Neuronal stem cell (in vitro differentiated cells): ENCODE measurements at regions not wholly inside any gene's neighbourhood (a gene's known extent, or its start where the extent isn't known, plus 50 kb on each side); places are given as distances from the start of the nearest gene placed in this dataset.

ENCODE experiments used
- DNase-seq: peaks from one replicate; pipeline ENCODE4 v3.0.0-alpha.2; 2013; ENCODE audit warnings: low spot score
- H2AFZ ChIP-seq: one replicate; pipeline ENCODE4 v1.6.1; 2013; ENCODE audit warnings: mild to moderate bottlenecking, low read length, inconsistent platforms
- H2AK5ac ChIP-seq: 2 replicates; pipeline ENCODE4 v1.6.1; 2013; ENCODE audit warnings: low read depth, mild to moderate bottlenecking, inconsistent platforms, low read length, moderate library complexity, mixed read lengths
- H2BK120ac ChIP-seq: 2 replicates; pipeline ENCODE4 v1.6.1; 2013; ENCODE audit warnings: low read depth, mild to moderate bottlenecking, inconsistent platforms, low read length, moderate library complexity, mixed read lengths
- H2BK12ac ChIP-seq: one replicate; pipeline ENCODE4 v1.6.1; 2013; ENCODE audit warnings: low read length, inconsistent platforms
- H2BK15ac ChIP-seq: 2 replicates; pipeline ENCODE4 v1.6.1; 2013; ENCODE audit warnings: mild to moderate bottlenecking, low read length, inconsistent platforms, mixed read lengths
- H2BK5ac ChIP-seq: one replicate; pipeline ENCODE4 v1.6.1; 2013; ENCODE audit warnings: inconsistent platforms, mild to moderate bottlenecking, low read length, moderate library complexity
- H3K14ac ChIP-seq: one replicate; pipeline ENCODE4 v1.6.1; 2013; ENCODE audit warnings: low read length, inconsistent platforms
- H3K18ac ChIP-seq: 2 replicates; pipeline ENCODE4 v1.6.1; 2013; ENCODE audit warnings: low read length, inconsistent platforms
- H3K23ac ChIP-seq: 2 replicates; pipeline ENCODE4 v1.6.1; 2013; ENCODE audit warnings: low read depth, mild to moderate bottlenecking, mixed read lengths, low read length, inconsistent platforms; ENCODE audit not compliant: poor library complexity
- H3K27ac ChIP-seq: replicated peaks from 3 replicates; pipeline ENCODE4 v1.5.1; 2013; ENCODE audit warnings: low read length, inconsistent platforms
- H3K27me3 ChIP-seq, 3 experiments: 2 replicates each; pipeline ENCODE4 v1.6.1; 2013; ENCODE audit warnings: low read length in 3 of 3, mild to moderate bottlenecking in 2 of 3, inconsistent platforms in 1 of 3, low read depth in 1 of 3, mixed read lengths in 1 of 3, moderate library complexity in 1 of 3; ENCODE audit not compliant: control insufficient read depth in 3 of 3, insufficient read depth in 3 of 3
- H3K36me3 ChIP-seq, 2 donors: replicated peaks in 1 of 2; 2 replicates each; pipeline ENCODE4 v1.6.1; 2013; ENCODE audit warnings: low read length in 2 of 2; ENCODE audit not compliant: control insufficient read depth in 2 of 2, insufficient read depth in 2 of 2
- H3K4ac ChIP-seq: 2 replicates; pipeline ENCODE4 v1.6.1; 2013; ENCODE audit warnings: inconsistent platforms, mild to moderate bottlenecking, low read length, moderate library complexity
- H3K4me1 ChIP-seq, 2 donors: 1 replicate in 1 of 2; 2 replicates in 1 of 2; pipeline ENCODE4 v1.6.1; 2013; ENCODE audit warnings: low read length in 2 of 2, low read depth in 1 of 2; ENCODE audit not compliant: control insufficient read depth in 2 of 2, insufficient read depth in 1 of 2
- H3K4me2 ChIP-seq: one replicate; pipeline ENCODE4 v1.6.1; 2013; ENCODE audit warnings: mild to moderate bottlenecking, low read length, inconsistent platforms; ENCODE audit not compliant: insufficient read depth, poor library complexity, severe bottlenecking
- H3K4me3 ChIP-seq, 2 donors: 2 replicates each; pipeline ENCODE4 v1.5.1; 2013; ENCODE audit warnings: low read length in 2 of 2, mild to moderate bottlenecking in 2 of 2, inconsistent platforms in 1 of 2, moderate library complexity in 1 of 2
- H3K79me1 ChIP-seq: one replicate; pipeline ENCODE4 v1.6.1; 2013; ENCODE audit warnings: low read depth, mild to moderate bottlenecking, inconsistent platforms, low read length, moderate library complexity
- H3K9ac ChIP-seq: one replicate; pipeline ENCODE4 v1.6.1; 2013; ENCODE audit warnings: mild to moderate bottlenecking, low read depth, low read length, inconsistent platforms; ENCODE audit not compliant: poor library complexity
- H3K9me3 ChIP-seq, 2 donors: replicated peaks in 1 of 2; 2 replicates each; pipeline versions ENCODE3 to v1.6.1; 2013; ENCODE audit warnings: low read length in 2 of 2, mild to moderate bottlenecking in 2 of 2, inconsistent platforms in 1 of 2, low read depth in 1 of 2, mixed read lengths in 1 of 2, moderate library complexity in 1 of 2; ENCODE audit not compliant: control insufficient read depth in 2 of 2, insufficient read depth in 1 of 2
- H4K8ac ChIP-seq: one replicate; pipeline ENCODE4 v1.6.1; 2013; ENCODE audit warnings: low read depth, mild to moderate bottlenecking, inconsistent platforms, low read length, moderate library complexity
- H4K91ac ChIP-seq: one replicate; pipeline ENCODE4 v1.6.1; 2013; ENCODE audit warnings: low read length, low read depth, mild to moderate bottlenecking, inconsistent platforms; ENCODE audit not compliant: poor library complexity
- WGBS, 2 donors: extraction: QIAGEN DNeasy Blood & Tissue Kit; methylation state at CpG; one replicate each; pipeline ENCODE4 v1.1.7; 2013; ENCODE audit warnings: missing lambda C conversion rate in 2 of 2, mixed read lengths in 1 of 2; ENCODE audit not compliant: insufficient read length in 2 of 2, insufficient replicate concordance in 1 of 2; ENCODE audit errors: extremely low coverage in 2 of 2; 5-methylcytosine and 5-hydroxymethylcytosine counted together

DNA sequence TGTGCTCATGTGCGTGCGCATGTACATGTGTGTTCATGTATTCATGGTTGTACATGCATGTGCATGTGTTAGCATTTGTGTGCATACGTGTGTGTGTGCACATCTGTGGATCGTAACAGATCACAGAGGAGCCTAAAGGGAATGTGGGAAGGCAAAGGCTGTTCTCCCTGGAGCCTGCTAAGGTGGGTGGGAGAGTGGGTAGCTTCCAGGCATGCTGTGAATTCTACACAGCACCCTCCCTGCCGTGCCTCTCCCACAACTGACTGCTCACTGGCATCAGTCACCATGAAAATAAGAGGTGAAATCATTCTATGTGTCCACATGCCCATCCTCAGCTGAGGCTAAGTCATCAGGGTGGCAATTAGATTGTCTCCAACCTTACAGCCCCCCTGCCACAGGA, 600.9 kb downstream of the MID1IP1 start:
- no peak overlapping the region for H2BK12ac ChIP-seq
- peaks cover 0 to 5% (median 0%) of the 10 kb centered on the region in 3 experiments for H3K27me3 ChIP-seq
- H3K27ac ChIP-seq, result no peak overlapping the region
- no peak overlapping the region for H2BK120ac ChIP-seq
- no peak for DNase-seq
- no peak overlapping the region for H3K4ac ChIP-seq
- no peak overlapping the region for H2BK15ac ChIP-seq
- H3K4me2 ChIP-seq, result no peak overlapping the region
- no peak overlapping the region for H4K91ac ChIP-seq
- WGBS, 2 donors, result no CpG with 5 or more reads among the region's 5 CpGs
- H3K23ac ChIP-seq, result no peak overlapping the region
- no peaks in the 10 kb centered on the region for H3K36me3 ChIP-seq
- H3K79me1 ChIP-seq, result no peaks in the 10 kb centered on the region
- no peak overlapping the region for H2AK5ac ChIP-seq
- H3K4me1 ChIP-seq, result peaks cover 0 to 7% of the 10 kb centered on the region in 2 donors
- no peak overlapping the region for H3K18ac ChIP-seq
- no peak overlapping the region for H2BK5ac ChIP-seq
- H4K8ac ChIP-seq, result no peak overlapping the region
- H3K9ac ChIP-seq, result no peak overlapping the region
- H2AFZ ChIP-seq, result no peak overlapping the region
- H3K14ac ChIP-seq, result no peak overlapping the region
- H3K9me3 ChIP-seq, result no peaks in the 10 kb centered on the region
- H3K4me3 ChIP-seq, result no peak overlapping the region

DNA sequence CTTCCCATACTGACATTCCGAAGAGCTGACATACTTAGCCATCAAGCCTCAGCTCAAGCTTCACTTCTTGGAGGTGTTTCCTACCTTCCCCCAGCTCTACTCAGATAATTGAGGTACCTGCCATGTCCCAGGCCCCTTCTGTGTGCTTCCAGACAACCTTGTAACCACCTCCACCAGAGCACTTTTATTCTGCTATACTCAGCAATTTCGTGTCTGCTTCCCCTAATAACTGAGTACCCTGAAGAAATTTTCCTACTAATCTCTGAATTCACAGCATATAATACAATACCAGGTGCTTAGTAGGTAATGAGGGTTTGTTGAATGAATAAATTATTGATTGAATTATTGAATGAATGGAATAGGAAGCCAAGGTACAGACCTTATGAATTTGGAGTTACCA, 605.5 kb downstream of the MID1IP1 start:
- Histone ChIP-seq H3K27ac (no peak overlapping the region), H3K4me1 (peaks cover 0 to 3% of the 10 kb centered on the region in 2 donors), H3K23ac (no peak overlapping the region), H2AK5ac (no peak overlapping the region), H3K18ac (no peak overlapping the region), H3K9ac (no peak overlapping the region), H2BK12ac (no peak overlapping the region), H2AFZ (no peak overlapping the region), H3K27me3 (peaks cover 0 to 5% (median 0%) of the 10 kb centered on the region in 3 experiments), H2BK5ac (no peak overlapping the region), H2BK120ac (no peak overlapping the region), H3K79me1 (no peaks in the 10 kb centered on the region), H4K91ac (no peak overlapping the region), H3K9me3 (no peaks in the 10 kb centered on the region), H2BK15ac (no peak overlapping the region), H3K4me2 (no peak overlapping the region), H3K4me3 (no peak overlapping the region), H3K36me3 (no peaks in the 10 kb centered on the region), H3K4ac (no peak overlapping the region), H4K8ac (no peak overlapping the region), H3K14ac (no peak overlapping the region)
- no CpG with 5 or more reads among the region's 2 CpGs for WGBS, 2 donors
- DNase-seq, result no peak

DNA sequence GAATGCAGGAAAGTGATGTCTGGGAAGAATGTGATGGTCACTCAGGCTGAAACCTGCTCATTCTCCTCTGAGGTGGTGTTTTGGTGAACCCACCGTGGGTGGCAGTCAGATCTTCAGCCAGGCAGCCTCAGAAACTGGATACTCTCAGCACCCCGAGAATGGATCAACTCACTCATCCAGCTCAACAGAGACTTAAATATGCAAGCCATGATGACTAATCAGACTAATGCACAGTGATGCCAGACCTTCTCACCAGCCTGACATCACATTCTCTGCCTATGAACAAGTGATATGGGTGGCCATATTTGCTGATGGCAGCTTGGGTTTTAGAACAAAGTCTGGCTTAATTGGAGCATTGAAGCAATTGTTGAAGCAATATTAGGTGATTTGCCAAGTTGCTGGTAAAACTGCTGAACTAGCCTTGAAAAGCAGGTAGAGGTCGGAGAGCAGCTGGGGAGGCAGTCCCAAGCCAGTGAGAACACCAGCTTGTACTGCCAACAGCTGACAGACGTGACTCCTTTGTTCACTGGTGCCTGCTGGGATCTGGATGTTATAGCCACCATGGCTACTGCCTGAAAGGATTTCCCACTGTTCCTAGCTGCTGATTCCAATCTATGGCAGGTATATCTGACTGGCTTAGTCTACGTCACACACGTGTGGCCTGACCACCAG, 608.1 kb downstream of the MID1IP1 start:
- no peaks in the 10 kb centered on the region for H3K9me3 ChIP-seq
- no peak overlapping the region for H2BK12ac ChIP-seq
- H2AFZ ChIP-seq, result no peak overlapping the region
- H3K23ac ChIP-seq, result no peak overlapping the region
- H2AK5ac ChIP-seq, result no peak overlapping the region
- no peak overlapping the region for H3K4me3 ChIP-seq
- no peak overlapping the region for H3K14ac ChIP-seq
- H3K27ac ChIP-seq, result no peak overlapping the region
- H3K79me1 ChIP-seq, result no peaks in the 10 kb centered on the region
- H3K4me2 ChIP-seq, result no peak overlapping the region
- no CpG with 5 or more reads among the region's 6 CpGs for WGBS, 2 donors
- no peak overlapping the region for H4K91ac ChIP-seq
- no peak overlapping the region for H3K4ac ChIP-seq
- no peak for DNase-seq
- H2BK5ac ChIP-seq, result no peak overlapping the region
- H3K9ac ChIP-seq, result no peak overlapping the region
- H4K8ac ChIP-seq, result no peak overlapping the region
- no peak overlapping the region for H2BK15ac ChIP-seq
- H2BK120ac ChIP-seq, result no peak overlapping the region
- H3K4me1 ChIP-seq, result peaks cover 0 to 3% of the 10 kb centered on the region in 2 donors
- H3K27me3 ChIP-seq, result peaks cover 0 to 6% (median 0%) of the 10 kb centered on the region in 3 experiments
- no peaks in the 10 kb centered on the region for H3K36me3 ChIP-seq
- no peak overlapping the region for H3K18ac ChIP-seq

DNA sequence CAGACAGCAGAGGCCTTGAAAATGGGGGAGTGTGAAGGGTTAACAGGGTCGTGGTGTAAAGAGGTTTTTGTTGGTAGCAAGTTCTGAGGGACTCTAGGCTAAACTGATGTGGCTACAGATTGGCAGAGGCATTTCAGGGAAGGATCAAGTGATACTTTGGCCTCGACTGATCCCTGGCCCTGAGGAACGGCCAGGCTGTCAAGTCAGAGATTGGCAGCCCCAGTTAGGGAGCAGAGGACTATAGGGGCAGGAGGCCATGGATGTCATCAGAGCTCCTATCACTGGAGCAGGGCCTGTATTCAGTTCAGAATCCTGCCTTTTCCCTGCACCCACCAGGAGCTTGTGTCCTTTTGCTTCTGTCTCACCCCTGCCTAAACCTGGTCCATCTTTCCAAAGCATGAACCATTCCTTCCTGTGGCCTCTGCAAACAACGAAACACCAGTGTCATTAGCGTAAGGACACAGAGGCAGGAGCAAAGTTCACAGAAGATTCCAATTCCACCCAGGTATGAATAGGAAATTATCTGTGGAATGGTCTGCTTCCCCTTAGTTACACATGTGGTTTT, 613.1 kb downstream of the MID1IP1 start:
- no peak overlapping the region for H3K27ac ChIP-seq
- no peak overlapping the region for H3K23ac ChIP-seq
- peaks cover 0 to 10% (median 0%) of the 10 kb centered on the region in 3 experiments for H3K27me3 ChIP-seq

More for the DNA sequence above, 613.1 kb downstream of the MID1IP1 start:
- Histone ChIP-seq H2BK15ac (no peak overlapping the region), H2BK12ac (no peak overlapping the region), H3K79me1 (no peaks in the 10 kb centered on the region), H3K4me1 (peaks cover 0 to 1% of the 10 kb centered on the region in 2 donors), H3K9ac (no peak overlapping the region), H3K9me3 (no peaks in the 10 kb centered on the region), H3K4ac (no peak overlapping the region), H4K91ac (no peak overlapping the region), H2BK120ac (no peak overlapping the region), H2AFZ (no peak overlapping the region), H3K14ac (no peak overlapping the region), H2AK5ac (no peak overlapping the region), H3K36me3 (no peaks in the 10 kb centered on the region), H3K4me3 (no peak overlapping the region), H4K8ac (no peak overlapping the region), H3K4me2 (no peak overlapping the region), H2BK5ac (no peak overlapping the region), H3K18ac (no peak overlapping the region)
- WGBS, 2 donors, result no CpG with 5 or more reads among the region's 5 CpGs
- no peak for DNase-seq
